ENCODE measurements at regions not wholly inside any gene's neighbourhood (a gene's known extent, or its start where the extent isn't known, plus 50 kb on each side); places are given as distances from the start of the nearest gene placed in this dataset.
"Not testable (repeated sequence)": the region's sequence is repeated elsewhere in the genome, so short reads cannot be mapped to it uniquely, and the experiment has no call there.

GRCh38 chrX:121781991-121782390 is 734.6 kb downstream of the GLUD2 start:
- intact Hi-C loops (cut with DNase I), result no loop called here
- no peak for DNase-seq

GRCh38 chrX:121782544-121782943 is 735.1 kb downstream of the GLUD2 start:
- no peak for DNase-seq
- intact Hi-C loops (cut with DNase I), result no loop called here

- intact Hi-C loops (cut with DNase I), result no loop called here
- no peak for DNase-seq
Observed at GRCh38 chrX:121782976-121783375, 735.6 kb downstream of the GLUD2 start.

GRCh38 chrX:121802881-121803412 is 755.5 kb downstream of the GLUD2 start:
- no peak for DNase-seq
- intact Hi-C loops (cut with DNase I), result no loop called here

GRCh38 chrX:121823406-121823805 is 776.0 kb downstream of the GLUD2 start:
- intact Hi-C loops (cut with DNase I), result no loop called here
- no peak for DNase-seq

GRCh38 chrX:121831601-121832000 is 784.2 kb downstream of the GLUD2 start:
- DNase-seq, result no peak

GRCh38 chrX:121832446-121832845 is 785.0 kb downstream of the GLUD2 start:
- DNase-seq, result no peak
- intact Hi-C loops (cut with DNase I), result no loop called here

More at GRCh38 chrX:121831601-121832000, 784.2 kb downstream of the GLUD2 start:
- intact Hi-C loops (cut with DNase I), result no loop called here

- no peak for DNase-seq
- intact Hi-C loops (cut with DNase I), result no loop called here
Observed at GRCh38 chrX:121836000-121836399, 788.6 kb downstream of the GLUD2 start.

GRCh38 chrX:121851033-121851432 is 803.6 kb downstream of the GLUD2 start:
- DNase-seq, result no peak
- intact Hi-C loops (cut with DNase I), result no loop called here

GRCh38 chrX:121853762-121854613 is 806.6 kb downstream of the GLUD2 start:
- intact Hi-C loops (cut with DNase I), result no loop called here
- DNase-seq, result no peak

- DNase-seq, result no peak
Observed at GRCh38 chrX:121854614-121854911, 807.2 kb downstream of the GLUD2 start.

GRCh38 chrX:121858867-121859647 is 811.6 kb downstream of the GLUD2 start:
- no peak for DNase-seq
- intact Hi-C loops (cut with DNase I), result no loop called here

More at GRCh38 chrX:121854614-121854911, 807.2 kb downstream of the GLUD2 start:
- intact Hi-C loops (cut with DNase I), result no loop called here

- intact Hi-C loops (cut with DNase I), result no loop called here
- no peak for DNase-seq
Observed at GRCh38 chrX:121863976-121864375, 816.6 kb downstream of the GLUD2 start.

GRCh38 chrX:121864561-121864960 is 817.2 kb downstream of the GLUD2 start:
- intact Hi-C loops (cut with DNase I), result no loop called here
- DNase-seq, result no peak

GRCh38 chrX:121869876-121870477 is 822.6 kb downstream of the GLUD2 start:
- peak in 1 of 42 donors; percentile 33 for DNase-seq
- intact Hi-C loops (cut with DNase I), result no loop called here

GRCh38 chrX:121871122-121871521 is 823.7 kb downstream of the GLUD2 start:
- DNase-seq, result no peak
- intact Hi-C loops (cut with DNase I), result no loop called here

GRCh38 chrX:121876305-121876704 is 828.9 kb downstream of the GLUD2 start:
- DNase-seq, result no peak
- intact Hi-C loops (cut with DNase I), result no loop called here

- intact Hi-C loops (cut with DNase I); DNase-seq: not testable (repeated sequence)
Observed at GRCh38 chrX:121877337-121877736, 829.9 kb downstream of the GLUD2 start.

GRCh38 chrX:121886557-121886956 is 839.1 kb downstream of the GLUD2 start:
- intact Hi-C loops (cut with DNase I), result no loop called here
- no peak for DNase-seq

GRCh38 chrX:121894756-121895155 is 847.3 kb downstream of the GLUD2 start:
- intact Hi-C loops (cut with DNase I), result no loop called here
- no peak for DNase-seq

Measured in head of caudate nucleus (tissue), 42 donors.